Activated CD8-positive, alpha-beta T cell treated with anti-CD3 and anti-CD28 coated beads for 36 hours (primary cell): ENCODE measurements at regions not wholly inside any gene's neighbourhood (a gene's known extent, or its start where the extent isn't known, plus 50 kb on each side); places are given as distances from the start of the nearest gene placed in this dataset.

Experiments used
- ATAC-seq: fragments of 200-7000 bp; cut with Tn5 transposase; one replicate; pipeline ENCODE4 v1.10.0; 2021; ENCODE audit warnings: mild to moderate bottlenecking, moderate library complexity
- CTCF ChIA-PET: fragments of 350-600 bp; sonication (Branson Sonifier 250); formaldehyde crosslinking; loops from one replicate; lab custom pipeline; 2021; ENCODE audit warnings: antibody characterized with exemption; lab: Charles Lee
- POLR2A ChIA-PET: fragments of 350-600 bp; sonication (Branson Sonifier 250); formaldehyde crosslinking; loops from one replicate; lab custom pipeline; 2021; ENCODE audit warnings: antibody characterized with exemption; lab: Charles Lee
- DNase-seq: peaks from one replicate; pipeline ENCODE4 v3.0.0-alpha.2; 2020
- H3K27ac Mint-ChIP-seq: one replicate; pipeline ENCODE4 v1.8.0; 2021; ENCODE audit warnings: mild to moderate bottlenecking, mixed read lengths
- H3K27me3 Mint-ChIP-seq: one replicate; pipeline ENCODE4 v1.8.0; 2021; ENCODE audit warnings: mixed read lengths
- H3K36me3 Mint-ChIP-seq: one replicate; pipeline ENCODE4 v1.8.0; 2021; ENCODE audit warnings: low read depth, mixed read lengths
- H3K4me1 Mint-ChIP-seq: one replicate; pipeline ENCODE4 v1.8.0; 2021; ENCODE audit warnings: low read depth, mixed read lengths
- H3K4me3 Mint-ChIP-seq: one replicate; pipeline ENCODE4 v1.8.0; 2021; ENCODE audit warnings: mild to moderate bottlenecking, moderate library complexity, mixed read lengths
- H3K9me3 Mint-ChIP-seq: one replicate; pipeline ENCODE4 v1.8.0; 2021; ENCODE audit warnings: mixed read lengths
- CTCF ChIP-seq: fragments of 200-600 bp; IDR thresholded peaks from one replicate; pipeline ENCODE4 v1.8.0; 2022; ENCODE audit warnings: antibody characterized with exemption, mild to moderate bottlenecking
- intact Hi-C: fragments of 100-400 bp; cut with micrococcal nuclease; formaldehyde crosslinking; loops from one replicate; pipeline ENCODE4 v1.10.0; 2022

GRCh38 chr2:88831792-88832248 lies 140.3 kb downstream of the RPIA start:
- Mint-ChIP-seq H3K4me3 (no peak overlapping the region), H3K27ac (no peak overlapping the region), H3K9me3 (no peaks in the 10 kb centered on the region), H3K27me3 (peaks cover 8% of the 10 kb centered on the region), H3K4me1 (no peaks in the 10 kb centered on the region), H3K36me3 (no peaks in the 10 kb centered on the region)
- TF ChIP-seq CTCF = peak; percentile 74
- peak; percentile 76 for DNase-seq
- peak; percentile 74 for ATAC-seq
- intact Hi-C loops = no loop called here
- ChIA-PET POLR2A (no interaction called here), CTCF (interaction anchor here (0.6 to 2.9 kb wide), 23 partner anchors 8 to 143 kb away, joined by 3 to 22 read pairs (median 4); no protein-coding TSS in a partner anchor)

GRCh38 chr2:88832311-88832991 lies 141.0 kb downstream of the RPIA start:
- TF ChIP-seq CTCF = no peak
- Mint-ChIP-seq H3K4me3 (no peak overlapping the region), H3K4me1 (no peaks in the 10 kb centered on the region), H3K27ac (no peak overlapping the region), H3K27me3 (peaks cover 8% of the 10 kb centered on the region), H3K36me3 (no peaks in the 10 kb centered on the region), H3K9me3 (no peaks in the 10 kb centered on the region)
- no peak for DNase-seq
- CTCF ChIA-PET = interaction anchor here (1.0 to 2.9 kb wide), 15 partner anchors 10 to 142 kb away, joined by 3 to 22 read pairs (median 4); no protein-coding TSS in a partner anchor
- POLR2A ChIA-PET = no interaction called here
- no peak for ATAC-seq
- intact Hi-C loops = no loop called here

GRCh38 chr2:88832992-88833389 lies 141.5 kb downstream of the RPIA start:
- Mint-ChIP-seq H3K27ac (no peak overlapping the region), H3K4me3 (no peak overlapping the region), H3K36me3 (no peaks in the 10 kb centered on the region), H3K4me1 (no peaks in the 10 kb centered on the region), H3K27me3 (peaks cover 8% of the 10 kb centered on the region), H3K9me3 (no peaks in the 10 kb centered on the region)
- CTCF ChIA-PET = interaction anchor here (1.1 to 2.9 kb wide), 5 partner anchors 9 to 78 kb away, joined by 3 to 13 read pairs (median 10); no protein-coding TSS in a partner anchor
- intact Hi-C loops = no loop called here
- DNase-seq (no peak), ATAC-seq (no peak)
- POLR2A ChIA-PET = no interaction called here
- no peak for TF ChIP-seq CTCF

GRCh38 chr2:88834376-88834775 lies 142.9 kb downstream of the RPIA start:
- no peak for ATAC-seq
- TF ChIP-seq CTCF = no peak
- ChIA-PET CTCF (interaction anchor here (1.9 kb wide), 1 partner anchor 46 kb away, joined by 8 read pairs; no protein-coding TSS in a partner anchor), POLR2A (interaction anchor here (0.6 kb wide), 1 partner anchor 634 kb away, joined by 4 read pairs; no protein-coding TSS in a partner anchor)
- H3K36me3 Mint-ChIP-seq = no peaks in the 10 kb centered on the region
- DNase-seq = no peak
- intact Hi-C loops = no loop called here
- H3K27me3 Mint-ChIP-seq = peaks cover 6% of the 10 kb centered on the region
- H3K4me1 Mint-ChIP-seq = peaks cover 4% of the 10 kb centered on the region
- H3K27ac Mint-ChIP-seq = no peak overlapping the region
- H3K9me3 Mint-ChIP-seq = no peaks in the 10 kb centered on the region
- H3K4me3 Mint-ChIP-seq = no peak overlapping the region

GRCh38 chr2:88834866-88835265 lies 143.4 kb downstream of the RPIA start:
- H3K9me3 Mint-ChIP-seq = no peaks in the 10 kb centered on the region
- H3K27ac Mint-ChIP-seq = no peak overlapping the region
- H3K4me3 Mint-ChIP-seq = no peak overlapping the region
- TF ChIP-seq CTCF = no peak
- DNase-seq = no peak
- ATAC-seq = no peak
- CTCF ChIA-PET = interaction anchor here (1.9 kb wide), 1 partner anchor 45 kb away, joined by 8 read pairs; no protein-coding TSS in a partner anchor
- H3K36me3 Mint-ChIP-seq = no peaks in the 10 kb centered on the region
- peaks cover 3% of the 10 kb centered on the region for H3K27me3 Mint-ChIP-seq
- POLR2A ChIA-PET = interaction anchor here (0.6 kb wide), 1 partner anchor 634 kb away, joined by 4 read pairs; no protein-coding TSS in a partner anchor
- intact Hi-C loops = no loop called here
- peaks cover 4% of the 10 kb centered on the region for H3K4me1 Mint-ChIP-seq
